Stimulated activated naive CD8-positive, alpha-beta T cell treated with anti-CD3 and anti-CD28 coated beads, Interleukin-15, Interleukin-2, amounts not matched to agents 100 ng/mL and 50 ng/mL, for 24 hours (primary cell): ENCODE measurements at regions not wholly inside any gene's neighbourhood (a gene's known extent, or its start where the extent isn't known, plus 50 kb on each side); places are given as distances from the start of the nearest gene placed in this dataset.
"Not testable (repeated sequence)": the region's sequence is repeated elsewhere in the genome, so short reads cannot be mapped to it uniquely, and the experiment has no call there.

ENCODE experiments used
- H3K27ac Mint-ChIP-seq: one replicate; pipeline ENCODE4 v1.8.0; 2021; ENCODE audit warnings: mild to moderate bottlenecking, mixed read lengths
- H3K27me3 Mint-ChIP-seq: one replicate; pipeline ENCODE4 v1.8.0; 2021; ENCODE audit warnings: mixed read lengths
- H3K36me3 Mint-ChIP-seq: one replicate; pipeline ENCODE4 v1.8.0; 2021; ENCODE audit warnings: low read depth, mixed read lengths
- H3K4me1 Mint-ChIP-seq: one replicate; pipeline ENCODE4 v1.8.0; 2021; ENCODE audit warnings: low read depth, mixed read lengths
- H3K4me3 Mint-ChIP-seq: one replicate; pipeline ENCODE4 v1.8.0; 2021; ENCODE audit warnings: mild to moderate bottlenecking, mixed read lengths
- H3K9me3 Mint-ChIP-seq: one replicate; pipeline ENCODE4 v1.8.0; 2021; ENCODE audit warnings: mixed read lengths

GRCh38 chr1:29802181-29803068 is 566.1 kb downstream of the PTPRU start:
- Mint-ChIP-seq H3K27me3 (peaks cover 14% of the 10 kb centered on the region), H3K4me1 (no peaks in the 10 kb centered on the region), H3K4me3 (no peak overlapping the region), H3K9me3 (no peaks in the 10 kb centered on the region), H3K27ac (no peak overlapping the region), H3K36me3 (no peaks in the 10 kb centered on the region)

GRCh38 chr1:29801561-29801973 is 565.2 kb downstream of the PTPRU start:
- Mint-ChIP-seq H3K27ac (no peak overlapping the region), H3K27me3 (peaks cover 14% of the 10 kb centered on the region), H3K4me3 (no peak overlapping the region), H3K4me1 (no peaks in the 10 kb centered on the region), H3K9me3 (no peaks in the 10 kb centered on the region), H3K36me3 (no peaks in the 10 kb centered on the region)

GRCh38 chr1:29801003-29801402 is 564.7 kb downstream of the PTPRU start:
- Mint-ChIP-seq H3K4me1 (no peaks in the 10 kb centered on the region), H3K27me3 (peaks cover 14% of the 10 kb centered on the region), H3K27ac (no peak overlapping the region), H3K4me3 (no peak overlapping the region), H3K9me3 (peaks cover under 1% of the 10 kb centered on the region), H3K36me3 (no peaks in the 10 kb centered on the region)

GRCh38 chr1:29800522-29800956 is 564.2 kb downstream of the PTPRU start:
- no peak overlapping the region for H3K4me3 Mint-ChIP-seq
- peaks cover 14% of the 10 kb centered on the region for H3K27me3 Mint-ChIP-seq
- H3K9me3 Mint-ChIP-seq, result peaks cover 5% of the 10 kb centered on the region
- H3K36me3 Mint-ChIP-seq, result no peaks in the 10 kb centered on the region
- H3K27ac Mint-ChIP-seq, result no peak overlapping the region
- H3K4me1 Mint-ChIP-seq, result no peaks in the 10 kb centered on the region

GRCh38 chr1:29800120-29800519 is 563.8 kb downstream of the PTPRU start:
- H3K4me1 Mint-ChIP-seq, result no peaks in the 10 kb centered on the region
- no peak overlapping the region for H3K4me3 Mint-ChIP-seq
- H3K9me3 Mint-ChIP-seq, result peaks cover 7% of the 10 kb centered on the region
- no peaks in the 10 kb centered on the region for H3K36me3 Mint-ChIP-seq
- no peak overlapping the region for H3K27ac Mint-ChIP-seq
- H3K27me3 Mint-ChIP-seq, result peaks cover 14% of the 10 kb centered on the region

- Mint-ChIP-seq H3K27ac (no peak overlapping the region), H3K9me3 (peaks cover 7% of the 10 kb centered on the region)
Measured at GRCh38 chr1:29798699-29799566, 562.6 kb downstream of the PTPRU start.

GRCh38 chr1:29797125-29797524 is 560.8 kb downstream of the PTPRU start:
- H3K27me3 Mint-ChIP-seq, H3K9me3 Mint-ChIP-seq, H3K4me1 Mint-ChIP-seq, H3K36me3 Mint-ChIP-seq, H3K27ac Mint-ChIP-seq, H3K4me3 Mint-ChIP-seq: not testable (repeated sequence)

More at GRCh38 chr1:29798699-29799566, 562.6 kb downstream of the PTPRU start:
- Mint-ChIP-seq H3K4me3 (no peak overlapping the region), H3K36me3 (no peaks in the 10 kb centered on the region), H3K4me1 (no peaks in the 10 kb centered on the region), H3K27me3 (peaks cover 13% of the 10 kb centered on the region)

- H3K4me1 Mint-ChIP-seq, H3K36me3 Mint-ChIP-seq, H3K27me3 Mint-ChIP-seq, H3K27ac Mint-ChIP-seq, H3K4me3 Mint-ChIP-seq, H3K9me3 Mint-ChIP-seq: not testable (repeated sequence)
Measured at GRCh38 chr1:29795965-29796364, 559.6 kb downstream of the PTPRU start.

DNA sequence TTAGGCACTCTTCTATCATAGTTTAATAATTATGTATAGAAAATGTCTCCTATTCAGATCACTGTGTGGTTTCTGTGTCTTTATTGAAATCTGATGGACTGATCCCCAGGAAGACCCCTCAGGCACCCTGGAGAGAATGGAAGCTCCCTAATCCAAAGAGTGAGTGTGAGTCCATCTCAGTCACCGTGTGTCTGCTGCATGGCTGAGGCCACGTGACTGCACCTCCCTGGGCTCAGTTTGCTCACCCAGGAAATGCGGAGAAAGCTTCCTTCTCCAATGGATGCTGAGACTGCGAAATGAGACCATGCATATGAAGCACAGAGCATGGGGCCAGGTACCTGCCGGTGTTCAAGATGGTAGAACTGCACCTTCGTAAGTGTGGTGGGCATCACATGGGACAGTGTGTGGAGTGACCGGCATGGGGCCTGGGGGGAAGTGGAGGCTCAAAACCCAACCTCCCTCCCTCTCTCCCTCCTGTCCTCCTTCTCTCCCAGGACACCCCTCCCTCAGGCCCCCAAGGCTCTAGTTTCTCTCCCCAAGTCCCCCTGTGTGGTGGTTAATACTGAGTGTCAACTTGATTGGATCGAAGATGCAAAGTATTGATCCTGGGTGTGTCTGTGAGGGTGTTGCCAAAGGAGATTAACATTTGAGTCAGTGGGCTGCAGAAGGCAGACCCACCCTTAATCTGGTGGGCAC is 557.5 kb downstream of the PTPRU start:
- Mint-ChIP-seq H3K9me3 (peaks cover 7% of the 10 kb centered on the region), H3K4me3 (no peak overlapping the region), H3K27ac (no peak overlapping the region), H3K27me3 (peaks cover 7% of the 10 kb centered on the region), H3K4me1 (no peaks in the 10 kb centered on the region), H3K36me3 (no peaks in the 10 kb centered on the region)

DNA sequence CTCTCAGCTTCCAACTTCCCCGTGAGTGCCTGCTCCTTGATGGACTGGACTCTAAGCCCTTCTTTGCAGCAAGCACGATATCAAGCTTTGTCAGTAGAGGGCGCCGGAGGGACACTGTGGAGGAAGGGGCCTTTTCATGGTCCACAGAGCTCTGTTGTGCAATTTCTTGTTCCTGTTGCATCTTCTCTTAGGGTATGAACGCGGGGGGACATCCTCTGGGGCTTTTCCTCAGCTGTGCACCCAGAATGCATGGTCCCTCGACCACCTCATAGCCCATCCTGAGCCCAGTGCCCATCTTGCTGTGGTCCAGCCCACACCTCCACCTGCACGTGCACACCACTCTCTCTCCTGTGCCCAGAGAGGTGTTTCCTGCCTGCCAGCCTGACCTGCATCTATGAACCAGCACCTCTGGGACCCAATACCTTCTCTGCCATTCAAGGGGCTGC is 556.8 kb downstream of the PTPRU start:
- Mint-ChIP-seq H3K27me3 (peaks cover 7% of the 10 kb centered on the region), H3K27ac (no peak overlapping the region), H3K4me3 (no peak overlapping the region), H3K36me3 (no peaks in the 10 kb centered on the region), H3K9me3 (peaks cover 7% of the 10 kb centered on the region), H3K4me1 (no peaks in the 10 kb centered on the region)

GRCh38 chr1:29789910-29790247 is 553.6 kb downstream of the PTPRU start:
- no peaks in the 10 kb centered on the region for H3K9me3 Mint-ChIP-seq
- H3K27me3 Mint-ChIP-seq, result peaks cover 7% of the 10 kb centered on the region
- H3K4me1 Mint-ChIP-seq, result no peaks in the 10 kb centered on the region
- no peak overlapping the region for H3K4me3 Mint-ChIP-seq
- no peaks in the 10 kb centered on the region for H3K36me3 Mint-ChIP-seq
- no peak overlapping the region for H3K27ac Mint-ChIP-seq

DNA sequence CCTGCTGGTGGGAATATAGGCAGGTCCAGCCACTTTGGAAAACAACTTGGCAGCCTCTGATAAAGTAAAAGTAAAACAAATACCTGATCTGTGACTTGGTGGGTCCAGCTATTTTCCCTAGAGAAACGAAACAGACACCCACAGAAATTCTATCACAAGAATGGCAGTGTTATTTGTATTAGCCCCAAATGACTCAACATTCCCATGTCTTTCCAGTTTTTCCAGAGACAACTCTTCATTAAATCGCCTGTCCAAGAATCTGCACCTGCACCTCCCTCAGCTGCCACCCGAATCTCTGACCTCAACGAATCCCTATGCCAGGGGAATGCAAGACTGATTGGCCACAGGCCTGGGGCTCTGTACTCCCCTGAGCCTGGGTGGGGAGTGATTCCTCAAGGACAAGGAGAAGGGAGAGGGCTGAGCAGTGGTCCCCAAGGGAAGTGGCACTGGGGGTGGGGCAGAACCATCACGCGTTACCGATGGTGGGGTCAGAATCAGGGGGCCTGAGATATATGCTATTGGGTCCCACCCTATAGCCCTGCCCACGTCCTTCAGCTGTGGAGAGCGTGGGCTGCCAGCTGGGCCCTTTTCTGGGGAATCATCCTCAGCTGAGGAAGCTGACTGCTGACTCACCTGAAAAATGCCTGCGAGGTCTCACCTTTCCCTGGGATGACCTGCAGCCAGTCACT is 553.0 kb downstream of the PTPRU start:
- Mint-ChIP-seq H3K9me3 (no peaks in the 10 kb centered on the region), H3K27me3 (peaks cover 7% of the 10 kb centered on the region), H3K4me1 (no peaks in the 10 kb centered on the region), H3K4me3 (no peak overlapping the region), H3K36me3 (no peaks in the 10 kb centered on the region), H3K27ac (no peak overlapping the region)

GRCh38 chr1:29786791-29787732 is 550.7 kb downstream of the PTPRU start:
- H3K27ac Mint-ChIP-seq, result no peak overlapping the region
- no peaks in the 10 kb centered on the region for H3K4me1 Mint-ChIP-seq
- H3K4me3 Mint-ChIP-seq, result no peak overlapping the region
- no peaks in the 10 kb centered on the region for H3K9me3 Mint-ChIP-seq
- no peaks in the 10 kb centered on the region for H3K36me3 Mint-ChIP-seq
- H3K27me3 Mint-ChIP-seq, result peaks cover 12% of the 10 kb centered on the region
